ENCODE measurements at regions not wholly inside any gene's neighbourhood (a gene's known extent, or its start where the extent isn't known, plus 50 kb on each side); places are given as distances from the start of the nearest gene placed in this dataset.

- Histone ChIP-seq H3K36me3 (ENCODE audit: control insufficient read depth, insufficient read depth, low read length) (no peaks in the 10 kb centered on the region), H3K4me3 (ENCODE audit: insufficient read depth, low read depth, low read length, poor library complexity, severe bottlenecking) (no peak overlapping the region), H3K27me3 (replicated peaks; ENCODE audit: control insufficient read depth, insufficient read depth, low read length, poor library complexity, severe bottlenecking) (no peaks in the 10 kb centered on the region), H3K9me3 (ENCODE audit: control insufficient read depth, low read length) (no peaks in the 10 kb centered on the region), H3K27ac (ENCODE audit: insufficient read depth, low read length, poor library complexity, severe bottlenecking) (no peak overlapping the region), H3K4me1 (ENCODE audit: control insufficient read depth, insufficient read depth, low read length, poor library complexity, severe bottlenecking) (no peaks in the 10 kb centered on the region)
- no peak for DNase-seq
Measured at GRCh38 chr17:71227841-71228240, 893.0 kb upstream of the SOX9 start.

- no peaks in the 10 kb centered on the region for H3K36me3 ChIP-seq (ENCODE audit: control insufficient read depth, insufficient read depth, low read length)
- H3K9me3 ChIP-seq (ENCODE audit: control insufficient read depth, low read length): no peaks in the 10 kb centered on the region
- H3K4me1 ChIP-seq (ENCODE audit: control insufficient read depth, insufficient read depth, low read length, poor library complexity, severe bottlenecking): no peaks in the 10 kb centered on the region
- DNase-seq: no peak
- no peak overlapping the region for H3K4me3 ChIP-seq (ENCODE audit: insufficient read depth, low read depth, low read length, poor library complexity, severe bottlenecking)
- H3K27ac ChIP-seq (ENCODE audit: insufficient read depth, low read length, poor library complexity, severe bottlenecking): no peak overlapping the region
- no peaks in the 10 kb centered on the region for H3K27me3 ChIP-seq (replicated peaks; ENCODE audit: control insufficient read depth, insufficient read depth, low read length, poor library complexity, severe bottlenecking)
Measured at GRCh38 chr17:71229070-71229469, 891.8 kb upstream of the SOX9 start.

GRCh38 chr17:71232801-71233559 is 887.8 kb upstream of the SOX9 start:
- Histone ChIP-seq H3K36me3 (ENCODE audit: control insufficient read depth, insufficient read depth, low read length) (no peaks in the 10 kb centered on the region), H3K27me3 (replicated peaks; ENCODE audit: control insufficient read depth, insufficient read depth, low read length, poor library complexity, severe bottlenecking) (no peaks in the 10 kb centered on the region), H3K9me3 (ENCODE audit: control insufficient read depth, low read length) (no peaks in the 10 kb centered on the region), H3K4me3 (ENCODE audit: insufficient read depth, low read depth, low read length, poor library complexity, severe bottlenecking) (no peak overlapping the region), H3K4me1 (ENCODE audit: control insufficient read depth, insufficient read depth, low read length, poor library complexity, severe bottlenecking) (no peaks in the 10 kb centered on the region), H3K27ac (ENCODE audit: insufficient read depth, low read length, poor library complexity, severe bottlenecking) (no peak overlapping the region)
- no peak for DNase-seq

GRCh38 chr17:71234349-71234748 is 886.5 kb upstream of the SOX9 start:
- Histone ChIP-seq H3K4me1 (ENCODE audit: control insufficient read depth, insufficient read depth, low read length, poor library complexity, severe bottlenecking) (no peaks in the 10 kb centered on the region), H3K9me3 (ENCODE audit: control insufficient read depth, low read length) (no peaks in the 10 kb centered on the region), H3K27ac (ENCODE audit: insufficient read depth, low read length, poor library complexity, severe bottlenecking) (no peak overlapping the region), H3K36me3 (ENCODE audit: control insufficient read depth, insufficient read depth, low read length) (no peaks in the 10 kb centered on the region), H3K4me3 (ENCODE audit: insufficient read depth, low read depth, low read length, poor library complexity, severe bottlenecking) (no peak overlapping the region), H3K27me3 (replicated peaks; ENCODE audit: control insufficient read depth, insufficient read depth, low read length, poor library complexity, severe bottlenecking) (no peaks in the 10 kb centered on the region)
- DNase-seq: no peak

- Histone ChIP-seq H3K27me3 (replicated peaks; ENCODE audit: control insufficient read depth, insufficient read depth, low read length, poor library complexity, severe bottlenecking) (no peaks in the 10 kb centered on the region), H3K9me3 (ENCODE audit: control insufficient read depth, low read length) (no peaks in the 10 kb centered on the region), H3K36me3 (ENCODE audit: control insufficient read depth, insufficient read depth, low read length) (no peaks in the 10 kb centered on the region), H3K4me1 (ENCODE audit: control insufficient read depth, insufficient read depth, low read length, poor library complexity, severe bottlenecking) (no peaks in the 10 kb centered on the region), H3K27ac (ENCODE audit: insufficient read depth, low read length, poor library complexity, severe bottlenecking) (no peak overlapping the region), H3K4me3 (ENCODE audit: insufficient read depth, low read depth, low read length, poor library complexity, severe bottlenecking) (no peak overlapping the region)
- DNase-seq: no peak
Measured at GRCh38 chr17:71237903-71238538, 882.8 kb upstream of the SOX9 start.

- Histone ChIP-seq H3K4me3 (ENCODE audit: insufficient read depth, low read depth, low read length, poor library complexity, severe bottlenecking) (no peak overlapping the region), H3K4me1 (ENCODE audit: control insufficient read depth, insufficient read depth, low read length, poor library complexity, severe bottlenecking) (no peaks in the 10 kb centered on the region), H3K36me3 (ENCODE audit: control insufficient read depth, insufficient read depth, low read length) (no peaks in the 10 kb centered on the region), H3K27me3 (replicated peaks; ENCODE audit: control insufficient read depth, insufficient read depth, low read length, poor library complexity, severe bottlenecking) (no peaks in the 10 kb centered on the region), H3K9me3 (ENCODE audit: control insufficient read depth, low read length) (no peaks in the 10 kb centered on the region), H3K27ac (ENCODE audit: insufficient read depth, low read length, poor library complexity, severe bottlenecking) (no peak overlapping the region)
- no peak for DNase-seq
Measured at GRCh38 chr17:71247441-71248015, 873.3 kb upstream of the SOX9 start.

- Histone ChIP-seq H3K27me3 (replicated peaks; ENCODE audit: control insufficient read depth, insufficient read depth, low read length, poor library complexity, severe bottlenecking) (no peaks in the 10 kb centered on the region), H3K4me1 (ENCODE audit: control insufficient read depth, insufficient read depth, low read length, poor library complexity, severe bottlenecking) (no peaks in the 10 kb centered on the region), H3K36me3 (ENCODE audit: control insufficient read depth, insufficient read depth, low read length) (no peaks in the 10 kb centered on the region), H3K4me3 (ENCODE audit: insufficient read depth, low read depth, low read length, poor library complexity, severe bottlenecking) (no peak overlapping the region), H3K27ac (ENCODE audit: insufficient read depth, low read length, poor library complexity, severe bottlenecking) (no peak overlapping the region), H3K9me3 (ENCODE audit: control insufficient read depth, low read length) (no peaks in the 10 kb centered on the region)
- DNase-seq: no peak
Measured at GRCh38 chr17:71251276-71251675, 869.5 kb upstream of the SOX9 start.

- no peak for DNase-seq
- H3K4me3 ChIP-seq (ENCODE audit: insufficient read depth, low read depth, low read length, poor library complexity, severe bottlenecking): no peak overlapping the region
Measured at GRCh38 chr17:71251951-71252350, 868.9 kb upstream of the SOX9 start.

GRCh38 chr17:71252436-71252835 is 868.4 kb upstream of the SOX9 start:
- Histone ChIP-seq H3K9me3 (ENCODE audit: control insufficient read depth, low read length) (no peaks in the 10 kb centered on the region), H3K27ac (ENCODE audit: insufficient read depth, low read length, poor library complexity, severe bottlenecking) (no peak overlapping the region), H3K4me1 (ENCODE audit: control insufficient read depth, insufficient read depth, low read length, poor library complexity, severe bottlenecking) (no peaks in the 10 kb centered on the region), H3K4me3 (ENCODE audit: insufficient read depth, low read depth, low read length, poor library complexity, severe bottlenecking) (no peak overlapping the region), H3K36me3 (ENCODE audit: control insufficient read depth, insufficient read depth, low read length) (no peaks in the 10 kb centered on the region), H3K27me3 (replicated peaks; ENCODE audit: control insufficient read depth, insufficient read depth, low read length, poor library complexity, severe bottlenecking) (no peaks in the 10 kb centered on the region)
- no peak for DNase-seq

More at GRCh38 chr17:71251951-71252350, 868.9 kb upstream of the SOX9 start:
- Histone ChIP-seq H3K36me3 (ENCODE audit: control insufficient read depth, insufficient read depth, low read length) (no peaks in the 10 kb centered on the region), H3K4me1 (ENCODE audit: control insufficient read depth, insufficient read depth, low read length, poor library complexity, severe bottlenecking) (no peaks in the 10 kb centered on the region), H3K27ac (ENCODE audit: insufficient read depth, low read length, poor library complexity, severe bottlenecking) (no peak overlapping the region), H3K27me3 (replicated peaks; ENCODE audit: control insufficient read depth, insufficient read depth, low read length, poor library complexity, severe bottlenecking) (no peaks in the 10 kb centered on the region), H3K9me3 (ENCODE audit: control insufficient read depth, low read length) (no peaks in the 10 kb centered on the region)

- no peaks in the 10 kb centered on the region for H3K9me3 ChIP-seq (ENCODE audit: control insufficient read depth, low read length)
- DNase-seq: no peak
- H3K27me3 ChIP-seq (replicated peaks; ENCODE audit: control insufficient read depth, insufficient read depth, low read length, poor library complexity, severe bottlenecking): no peaks in the 10 kb centered on the region
- no peaks in the 10 kb centered on the region for H3K36me3 ChIP-seq (ENCODE audit: control insufficient read depth, insufficient read depth, low read length)
- H3K4me3 ChIP-seq (ENCODE audit: insufficient read depth, low read depth, low read length, poor library complexity, severe bottlenecking): no peak overlapping the region
- no peaks in the 10 kb centered on the region for H3K4me1 ChIP-seq (ENCODE audit: control insufficient read depth, insufficient read depth, low read length, poor library complexity, severe bottlenecking)
- H3K27ac ChIP-seq (ENCODE audit: insufficient read depth, low read length, poor library complexity, severe bottlenecking): no peak overlapping the region
Measured at GRCh38 chr17:71257096-71257495, 863.7 kb upstream of the SOX9 start.
